Globus pallidus (tissue), 1 donor: ENCODE measurements at regions not wholly inside any gene's neighbourhood (a gene's known extent, or its start where the extent isn't known, plus 50 kb on each side); places are given as distances from the start of the nearest gene placed in this dataset.

Source experiments
- DNase-seq: peaks from one replicate; pipeline ENCODE4 v3.0.0-alpha.2; 2015; ENCODE audit warnings: low spot score

GRCh38 chr7:53699215-53699837, 663.9 kb downstream of the POM121L12 start:
- no peak for DNase-seq

- no peak for DNase-seq
Observed at GRCh38 chr7:53719122-53719521, 683.7 kb downstream of the POM121L12 start.

GRCh38 chr7:53740971-53741370, 705.5 kb downstream of the POM121L12 start:
- no peak for DNase-seq

- no peak for DNase-seq
Observed at GRCh38 chr7:53743697-53744402, 708.4 kb downstream of the POM121L12 start.

GRCh38 chr7:53744403-53744760, 708.9 kb downstream of the POM121L12 start:
- DNase-seq = no peak

- DNase-seq = no peak
Observed at GRCh38 chr7:53756946-53757345, 721.5 kb downstream of the POM121L12 start.

- DNase-seq = no peak
Observed at GRCh38 chr7:53768186-53768585, 732.8 kb downstream of the POM121L12 start.

- DNase-seq = no peak
Observed at GRCh38 chr7:53771701-53772100, 736.3 kb downstream of the POM121L12 start.

- DNase-seq = no peak
Observed at GRCh38 chr7:53776323-53776722, 740.9 kb downstream of the POM121L12 start.

GRCh38 chr7:53789741-53790140, 752.4 kb upstream of the VSTM2A start:
- DNase-seq = no peak

GRCh38 chr7:53794816-53795215, 747.4 kb upstream of the VSTM2A start:
- no peak for DNase-seq

GRCh38 chr7:53800746-53801145, 741.4 kb upstream of the VSTM2A start:
- no peak for DNase-seq

GRCh38 chr7:53806119-53806518, 736.1 kb upstream of the VSTM2A start:
- DNase-seq = no peak

- no peak for DNase-seq
Observed at GRCh38 chr7:53811555-53812079, 730.6 kb upstream of the VSTM2A start.

GRCh38 chr7:53812135-53812534, 730.0 kb upstream of the VSTM2A start:
- no peak for DNase-seq

- no peak for DNase-seq
Observed at GRCh38 chr7:53835301-53835700, 706.9 kb upstream of the VSTM2A start.

- no peak for DNase-seq
Observed at GRCh38 chr7:53877688-53878087, 664.5 kb upstream of the VSTM2A start.

GRCh38 chr7:53900856-53901528, 641.2 kb upstream of the VSTM2A start:
- DNase-seq = no peak

- no peak for DNase-seq
Observed at GRCh38 chr7:53904355-53904754, 637.8 kb upstream of the VSTM2A start.

GRCh38 chr7:53917637-53918036, 624.5 kb upstream of the VSTM2A start:
- DNase-seq = no peak

GRCh38 chr7:53920011-53920410, 622.2 kb upstream of the VSTM2A start:
- no peak for DNase-seq

GRCh38 chr7:53940483-53940882, 601.7 kb upstream of the VSTM2A start:
- DNase-seq = no peak

- DNase-seq = peak; percentile 16
Observed at GRCh38 chr7:53947732-53948131, 594.4 kb upstream of the VSTM2A start.
